GM12878 (cell line): ENCODE measurements at regions not wholly inside any gene's neighbourhood (a gene's known extent, or its start where the extent isn't known, plus 50 kb on each side); places are given as distances from the start of the nearest gene placed in this dataset.

Experiments
- CHD4 ChIP-seq: fragments of 200-600 bp; sonication (generic); IDR thresholded peaks from 2 replicates; pipeline ENCODE4 v1.6.1; 2016; ENCODE audit warnings: mild to moderate bottlenecking
- CREB1 ChIP-seq: IDR thresholded peaks from 2 replicates; pipeline ENCODE4 v1.6.1; 2012; ENCODE audit warnings: low read depth, mild to moderate bottlenecking, inconsistent platforms
- CTCF ChIP-seq, 3 experiments: IDR thresholded peaks in 2 of 3; conservative IDR thresholded peaks in 1 of 3; 2 replicates each; pipeline ENCODE4 v1.5.1; 2011; ENCODE audit warnings: low read depth in 3 of 3, low read length in 3 of 3, mild to moderate bottlenecking in 3 of 3, control low read depth in 2 of 3, moderate library complexity in 2 of 3, inconsistent platforms in 1 of 3, mixed read lengths in 1 of 3; ENCODE audit not compliant: control insufficient read depth in 2 of 3, insufficient read depth in 1 of 3; ENCODE audit errors: extremely low read depth in 1 of 3
- FOS ChIP-seq: IDR thresholded peaks from 3 replicates; pipeline ENCODE4 v1.6.1; 2011; ENCODE audit warnings: borderline replicate concordance; ENCODE audit not compliant: insufficient read length; ENCODE audit errors: extremely low read depth
- HSF1 ChIP-seq: fragments of 150-350 bp; IDR thresholded peaks from 2 replicates; pipeline ENCODE4 v1.6.1; 2014; ENCODE audit warnings: mild to moderate bottlenecking, low read depth, low read length
- NR2C1 ChIP-seq: fragments of 450-650 bp; IDR thresholded peaks from 2 replicates; pipeline ENCODE4 v1.6.1; 2017; ENCODE audit warnings: antibody characterized with exemption, mild to moderate bottlenecking, moderate library complexity
- PML ChIP-seq: IDR thresholded peaks from 2 replicates; pipeline ENCODE4 v1.6.1; 2012; ENCODE audit warnings: low read length, inconsistent platforms
- RAD21 ChIP-seq: IDR thresholded peaks from 2 replicates; pipeline ENCODE4 v1.6.1; 2011; ENCODE audit warnings: mild to moderate bottlenecking, low read depth, low read length, moderate library complexity; ENCODE audit not compliant: insufficient read depth
- RB1 ChIP-seq: fragments of 450-650 bp; formaldehyde crosslinking; IDR thresholded peaks from 2 replicates; pipeline ENCODE4 v1.6.1; 2017; ENCODE audit warnings: mild to moderate bottlenecking, borderline replicate concordance
- RBBP5 ChIP-seq: fragments of 200-600 bp; sonication (generic); conservative IDR thresholded peaks from 2 replicates; pipeline ENCODE4 v1.6.1; 2016
- REST ChIP-seq: IDR thresholded peaks from 2 replicates; pipeline ENCODE4 v1.6.1; 2012; ENCODE audit warnings: mild to moderate bottlenecking, low read depth, low read length
- USF1 ChIP-seq: IDR thresholded peaks from 2 replicates; pipeline ENCODE4 v1.6.1; 2011; ENCODE audit warnings: borderline replicate concordance, low read depth, mild to moderate bottlenecking, moderate library complexity, mixed read lengths, low read length; ENCODE audit not compliant: insufficient read depth; ENCODE audit errors: extremely low read length
- YY1 ChIP-seq: IDR thresholded peaks from 2 replicates; pipeline ENCODE4 v1.6.1; 2011; ENCODE audit warnings: low read depth, mild to moderate bottlenecking, low read length
- ZNF274 ChIP-seq: IDR thresholded peaks from one replicate; pipeline ENCODE4 v1.8.0; 2011; ENCODE audit not compliant: insufficient read length, insufficient read depth

- TF ChIP-seq PML: no peak
- TF ChIP-seq NR2C1: no peak
- TF ChIP-seq CTCF (IDR thresholded peaks at IDR 0.05 in 2 of 3, conservative IDR thresholded peaks at IDR 0.05 in 1 of 3; ENCODE audit: control insufficient read depth in 2 of 3, extremely low read depth in 1 of 3, insufficient read depth in 1 of 3, low read depth in 3 of 3, low read length in 3 of 3): no peak
- no peak for TF ChIP-seq CREB1
- TF ChIP-seq CHD4: no peak
- no peak for TF ChIP-seq RAD21
- no peak for TF ChIP-seq RBBP5
- no peak for TF ChIP-seq USF1
- no peak for TF ChIP-seq REST
- no peak for TF ChIP-seq HSF1
- no peak for TF ChIP-seq YY1
- no peak for TF ChIP-seq RB1
- TF ChIP-seq ZNF274: no peak
- TF ChIP-seq FOS: no peak
Measured at GRCh38 chr13:55013051-55013450, 1984.4 kb downstream of the OLFM4 start.
